Heart right ventricle (tissue), 16 donors: ENCODE measurements at regions not wholly inside any gene's neighbourhood (a gene's known extent, or its start where the extent isn't known, plus 50 kb on each side); places are given as distances from the start of the nearest gene placed in this dataset.
A peak's percentile ranks its signal among the peaks of the same experiment; 100 is the strongest.

Source experiments
- ATAC-seq, 8 donors: fragments of 200-7000 bp; cut with Tn5 transposase; one replicate each; pipeline ENCODE4 v1.9.1; 2020; ENCODE audit warnings: mild to moderate bottlenecking in 8 of 8, moderate library complexity in 8 of 8, moderate number of reproducible peaks in 1 of 8
- DNase-seq, 2 donors: peaks; one replicate each; pipeline ENCODE4 v3.0.0-alpha.2; 2020
- H3K27ac ChIP-seq, 10 donors: fragments of 200-600 bp; sonication (generic) in 2 of 10; one replicate each; pipeline versions ENCODE4 v1.5.0 to v1.8.0; 2020 to 2022; ENCODE audit warnings: mild to moderate bottlenecking in 3 of 10
- H3K27me3 ChIP-seq, 7 donors: fragments of 200-600 bp; one replicate each; pipeline ENCODE4 v1.8.0; 2021 to 2022; ENCODE audit warnings: mild to moderate bottlenecking in 2 of 7
- H3K36me3 ChIP-seq, 9 donors: fragments of 200-600 bp; sonication (generic) in 1 of 9; one replicate each; pipeline versions ENCODE4 v1.5.0 to v1.8.0; 2020 to 2022; ENCODE audit warnings: mild to moderate bottlenecking in 2 of 9
- H3K4me1 ChIP-seq, 9 donors: fragments of 200-600 bp; sonication (generic) in 1 of 9; one replicate each; pipeline versions ENCODE4 v1.5.0 to v1.8.0; 2020 to 2022; ENCODE audit warnings: mild to moderate bottlenecking in 4 of 9
- H3K4me3 ChIP-seq, 10 donors: fragments of 200-600 bp; sonication (generic) in 2 of 10; one replicate each; pipeline versions ENCODE4 v1.5.0 to v1.8.0; 2020 to 2022; ENCODE audit warnings: mild to moderate bottlenecking in 7 of 10, moderate library complexity in 2 of 10
- H3K9me3 ChIP-seq, 11 donors: fragments of 200-600 bp in 10 of 11; sonication (generic) in 2 of 11; one replicate each; pipeline versions ENCODE4 v1.5.0 to v1.8.0; 2013 to 2022; ENCODE audit warnings: mild to moderate bottlenecking in 2 of 11, control low read depth in 1 of 11, moderate library complexity in 1 of 11
- CTCF ChIP-seq, 9 donors: fragments of 200-600 bp; sonication (generic) in 2 of 9; IDR thresholded peaks; one replicate each; pipeline versions ENCODE4 v1.5.0 to v1.8.0; 2021 to 2022; ENCODE audit warnings: antibody characterized with exemption in 9 of 9, mild to moderate bottlenecking in 5 of 9, moderate library complexity in 1 of 9
- WGBS, 2 donors: extraction: QIAGEN DNeasy Blood & Tissue Kit; methylation state at CpG; one replicate each; pipeline ENCODE4 v1.1.7; 2013; ENCODE audit warnings: inconsistent platforms in 1 of 2; 5-methylcytosine and 5-hydroxymethylcytosine counted together
- intact Hi-C, 10 donors: fragments of 100-400 bp; cut with DNase I; formaldehyde crosslinking; loops; one replicate each; pipeline versions ENCODE4 v1.11.1 to v1.14.2; 2022
- donor health status: Arrhythmogenic right ventricular cardiomyopathy.
- donor health status: ischemic (EF 13 %, LVEDD 7.1; RV severe dilation, severe dysfunction).
- donor health status: healthy with polysubstance abuse.
- donor health status: DM: no; HTN: yes; CAD: no.
- donor health status: DM: no; HTN: no; CAD: no.
- donor health status: ischemic (EF 25% LVEDD 6.9; RV normal size, moderate dysfunction).
- donor health status: ischemic (EF 25% LVEDD 5.7; RV mildly dilated, moderate dysfunction).
- donor health status: healthy.
- donor health status: DM: yes; HTN: yes; CAD: no.
- donor health status: Ischemic cardiomyopathy.
- donor health status: ischemic (EF 35%, LVEDD 5.7; RV mildly dilated, moderate dysfunction).
- donor health status: nonischemic (EF 11% LVEDD 7.7; RV severe dilation, severe dysfunction).
- donor health status: DM: yes; HTN: yes; CAD: no.
- donor health status: PGD.
- donor health status: ischemic (EF 29% LVEDD 5.4; RV normal size, mild dysfunction).
- donor health status: nonischemic (EF 23%, LVEDD 6.1; RV moderate dilation, normal function).

GRCh38 chr9:111180811-111181210 is 142.5 kb upstream of the LPAR1 start:
- DNase-seq = no peak
- Histone ChIP-seq H3K36me3 (no peaks in the 10 kb centered on the region), H3K27me3 (no peaks in the 10 kb centered on the region), H3K4me3 (no peak overlapping the region), H3K4me1 (peaks cover 0 to 4% (median 0%) of the 10 kb centered on the region in 9 donors), H3K27ac (no peak overlapping the region), H3K9me3 (peaks cover 0 to 8% (median 0%) of the 10 kb centered on the region in 11 donors)
- 84 to 85% methylated on average over 2 of the region's 2 CpGs for WGBS, 2 donors
- intact Hi-C loops = loop anchor here in 1 of 10 donors (10.0 kb wide), 1 partner anchor 64 kb away; no protein-coding TSS in a partner anchor
- no peak for TF ChIP-seq CTCF (IDR thresholded peaks at IDR 0.05)
- no peak for ATAC-seq

GRCh38 chr9:111179577-111179976 is 141.3 kb upstream of the LPAR1 start:
- WGBS, 2 donors = 77 to 81% methylated on average over 5 of the region's 5 CpGs

GRCh38 chr9:111178331-111179055 is 140.2 kb upstream of the LPAR1 start:
- no peak overlapping the region for H3K27ac ChIP-seq
- H3K27me3 ChIP-seq = no peaks in the 10 kb centered on the region
- DNase-seq (no peak), ATAC-seq (peak in 2 of 8 donors; percentile 46 to 58)
- no peak overlapping the region for H3K4me3 ChIP-seq
- no peak for TF ChIP-seq CTCF (IDR thresholded peaks at IDR 0.05)
- intact Hi-C loops = no loop called here
- 52 to 60% methylated on average over 9 of the region's 9 CpGs for WGBS, 2 donors
- H3K4me1 ChIP-seq = peaks cover 0 to 4% (median 0%) of the 10 kb centered on the region in 9 donors
- peaks cover 0 to 8% (median 0%) of the 10 kb centered on the region in 11 donors for H3K9me3 ChIP-seq
- H3K36me3 ChIP-seq = no peaks in the 10 kb centered on the region

More at GRCh38 chr9:111179577-111179976, 141.3 kb upstream of the LPAR1 start:
- no peak for ATAC-seq
- no peak overlapping the region for H3K4me3 ChIP-seq
- H3K36me3 ChIP-seq = no peaks in the 10 kb centered on the region
- intact Hi-C loops = no loop called here
- no peak overlapping the region for H3K27ac ChIP-seq
- no peaks in the 10 kb centered on the region for H3K27me3 ChIP-seq
- DNase-seq = peak; percentile 9 to 15
- TF ChIP-seq CTCF (IDR thresholded peaks at IDR 0.05) = no peak
- peaks cover 0 to 4% (median 0%) of the 10 kb centered on the region in 9 donors for H3K4me1 ChIP-seq
- H3K9me3 ChIP-seq = peaks cover 0 to 8% (median 0%) of the 10 kb centered on the region in 11 donors

GRCh38 chr9:111176511-111176910 is 138.2 kb upstream of the LPAR1 start:
- TF ChIP-seq CTCF (IDR thresholded peaks at IDR 0.05) = no peak
- DNase-seq = no peak
- 79 to 85% methylated on average over 6 of the region's 6 CpGs for WGBS, 2 donors

More at GRCh38 chr9:111176511-111176910, 138.2 kb upstream of the LPAR1 start:
- intact Hi-C loops = no loop called here
- Histone ChIP-seq H3K4me1 (peaks cover 0 to 4% (median 0%) of the 10 kb centered on the region in 9 donors), H3K4me3 (no peak overlapping the region), H3K36me3 (no peaks in the 10 kb centered on the region), H3K9me3 (peaks cover 0 to 10% (median 3%) of the 10 kb centered on the region in 11 donors), H3K27ac (no peak overlapping the region), H3K27me3 (no peaks in the 10 kb centered on the region)
- ATAC-seq = no peak
